ENCODE measurements at regions not wholly inside any gene's neighbourhood (a gene's known extent, or its start where the extent isn't known, plus 50 kb on each side); places are given as distances from the start of the nearest gene placed in this dataset.
A peak's percentile ranks its signal among the peaks of the same experiment; 100 is the strongest.

DNA sequence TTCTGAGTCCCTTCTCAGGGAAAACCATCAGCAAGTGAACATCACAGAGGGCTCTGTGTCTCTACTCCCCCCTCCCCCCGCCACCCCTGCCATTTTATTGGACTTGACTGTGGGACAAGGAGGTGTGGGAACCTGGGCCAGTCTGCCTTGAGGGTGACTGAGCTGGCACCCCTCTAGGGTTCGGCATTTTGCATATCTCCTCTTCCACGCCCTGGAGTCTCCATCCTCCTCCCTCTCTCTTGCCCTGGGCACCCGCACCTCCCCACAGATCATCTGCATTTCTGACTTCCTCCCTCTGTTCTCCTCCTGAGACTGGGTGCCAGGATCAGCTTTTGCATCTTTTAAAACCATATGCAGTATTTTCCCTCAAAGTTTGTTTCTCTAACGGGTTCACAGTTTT, 107.1 kb upstream of the ERRFI1 start:
- H3K4me1 ChIP-seq (ENCODE audit: control insufficient read depth in 5 of 5, insufficient read depth in 5 of 5, low read length in 5 of 5), result peaks cover 0 to 22% (median 4%) of the 10 kb centered on the region in 5 donors
- no peaks in the 10 kb centered on the region for H3K36me3 ChIP-seq (ENCODE audit: control insufficient read depth in 4 of 4, insufficient read depth in 4 of 4, low read length in 4 of 4)
- ATAC-seq (ENCODE audit: insufficient read depth, low FRiP score), result no peak
- TF ChIP-seq CTCF (IDR thresholded peaks at IDR 0.05; ENCODE audit: control extremely low read depth, extremely low read depth), result no peak
- WGBS, 2 donors, result 44 to 76% methylated on average over 5 of the region's 5 CpGs
- H3K27me3 ChIP-seq (ENCODE audit: control insufficient read depth in 3 of 3, insufficient read depth in 3 of 3, low read length in 2 of 3), result no peaks in the 10 kb centered on the region
- no peak overlapping the region for H3K9ac ChIP-seq (ENCODE audit: insufficient read depth in 1 of 2, low read length in 2 of 2)
- H3K27ac ChIP-seq (ENCODE audit: low read depth in 1 of 2, low read length in 1 of 2), result no peak overlapping the region
- H3K4me3 ChIP-seq, result no peak overlapping the region
- DNase-seq, result no peak
- no peaks in the 10 kb centered on the region for H3K9me3 ChIP-seq (ENCODE audit: control insufficient read depth in 4 of 4, insufficient read depth in 3 of 4, low read length in 3 of 4)

DNA sequence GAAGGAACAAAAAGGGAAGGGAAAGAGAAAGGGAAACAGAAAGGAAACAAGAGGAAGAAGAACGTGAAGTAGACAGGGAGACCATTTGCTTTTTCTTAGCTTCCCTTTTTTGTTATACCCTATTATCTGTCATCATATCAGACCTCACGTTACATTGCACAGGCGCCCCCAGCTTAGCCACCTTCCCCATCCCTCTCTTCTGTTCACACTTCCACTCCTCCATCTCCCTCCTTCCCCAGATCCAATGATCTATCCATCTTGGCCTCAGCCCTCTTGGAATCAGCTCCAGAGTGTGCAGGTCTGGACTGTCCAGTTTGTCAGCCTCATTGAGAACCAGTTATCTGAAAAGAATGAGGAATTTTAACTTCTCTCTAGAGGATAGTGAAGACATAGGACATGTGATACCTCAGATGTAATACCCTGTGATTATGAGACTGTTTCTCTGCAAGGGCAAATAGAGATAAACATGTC, 101.1 kb upstream of the ERRFI1 start:
- no peaks in the 10 kb centered on the region for H3K27me3 ChIP-seq (ENCODE audit: control insufficient read depth in 3 of 3, insufficient read depth in 3 of 3, low read length in 2 of 3)
- no peak for TF ChIP-seq CTCF (IDR thresholded peaks at IDR 0.05; ENCODE audit: control extremely low read depth, extremely low read depth)
- H3K4me3 ChIP-seq, result no peak overlapping the region
- no peaks in the 10 kb centered on the region for H3K36me3 ChIP-seq (ENCODE audit: control insufficient read depth in 4 of 4, insufficient read depth in 4 of 4, low read length in 4 of 4)
- no peak for DNase-seq
- no peak for ATAC-seq (ENCODE audit: insufficient read depth, low FRiP score)
- H3K27ac ChIP-seq (ENCODE audit: low read depth in 1 of 2, low read length in 1 of 2), result peak overlapping the region in 1 of 2 donors; percentile 37
- 20 to 62% methylated on average over 3 of the region's 3 CpGs for WGBS, 2 donors
- peaks cover 0 to 3% (median 0%) of the 10 kb centered on the region in 5 donors for H3K4me1 ChIP-seq (ENCODE audit: control insufficient read depth in 5 of 5, insufficient read depth in 5 of 5, low read length in 5 of 5)
- no peaks in the 10 kb centered on the region for H3K9me3 ChIP-seq (ENCODE audit: control insufficient read depth in 4 of 4, insufficient read depth in 3 of 4, low read length in 3 of 4)
- H3K9ac ChIP-seq (ENCODE audit: insufficient read depth in 1 of 2, low read length in 2 of 2), result no peak overlapping the region

GRCh38 chr1:8122477-8123407, 96.6 kb upstream of the ERRFI1 start:
- DNase-seq (no peak), ATAC-seq (ENCODE audit: insufficient read depth, low FRiP score) (no peak)
- H3K9ac ChIP-seq (ENCODE audit: insufficient read depth in 1 of 2, low read length in 2 of 2), result no peak overlapping the region
- H3K9me3 ChIP-seq (ENCODE audit: control insufficient read depth in 4 of 4, insufficient read depth in 3 of 4, low read length in 3 of 4), result no peaks in the 10 kb centered on the region
- WGBS, 2 donors, result 87 to 88% methylated on average over 15 of the region's 15 CpGs
- no peak overlapping the region for H3K27ac ChIP-seq (ENCODE audit: low read depth in 1 of 2, low read length in 1 of 2)
- H3K4me1 ChIP-seq (ENCODE audit: control insufficient read depth in 5 of 5, insufficient read depth in 5 of 5, low read length in 5 of 5), result peaks cover 0 to 19% (median 11%) of the 10 kb centered on the region in 5 donors
- H3K4me3 ChIP-seq, result no peak overlapping the region
- no peaks in the 10 kb centered on the region for H3K27me3 ChIP-seq (ENCODE audit: control insufficient read depth in 3 of 3, insufficient read depth in 3 of 3, low read length in 2 of 3)
- H3K36me3 ChIP-seq (ENCODE audit: control insufficient read depth in 4 of 4, insufficient read depth in 4 of 4, low read length in 4 of 4), result no peaks in the 10 kb centered on the region
- no peak for TF ChIP-seq CTCF (IDR thresholded peaks at IDR 0.05; ENCODE audit: control extremely low read depth, extremely low read depth)
